ENCODE measurements at regions not wholly inside any gene's neighbourhood (a gene's known extent, or its start where the extent isn't known, plus 50 kb on each side); places are given as distances from the start of the nearest gene placed in this dataset.
A peak's percentile ranks its signal among the peaks of the same experiment; 100 is the strongest.

- Histone ChIP-seq H3K9me3 (replicated peaks in 1 of 11) (peaks cover 0 to 8% (median 0%) of the 10 kb centered on the region in 11 experiments; a peak in 1 of 22 replicates), H3K27ac (no peak overlapping the region), H3K4me1 (peaks cover 0 to 29% (median 18%) of the 10 kb centered on the region in 10 experiments; a peak in 16 of 20 replicates), H3K27me3 (no peaks in the 10 kb centered on the region), H3K9ac (no peak overlapping the region), H3K4me3 (no peak overlapping the region), H3K4me2 (no peak overlapping the region), H3K36me3 (no peaks in the 10 kb centered on the region), H4K20me1 (no peaks in the 10 kb centered on the region)
- no peak for TF ChIP-seq Cebpa-rat (IDR thresholded peaks at IDR 0.05)
These were observed 105.9 kb upstream of the ST6GAL2 start for GRCh38 chr2:106991866-106992265.

GRCh38 chr2:106995556-106995955, 109.6 kb upstream of the ST6GAL2 start:
- H3K9me3 ChIP-seq (replicated peaks in 1 of 11), result peaks cover 0 to 20% (median 0%) of the 10 kb centered on the region in 11 experiments; a peak in 3 of 22 replicates
- H3K27me3 ChIP-seq, result no peaks in the 10 kb centered on the region
- H3K4me1 ChIP-seq, result peaks cover 0 to 33% (median 22%) of the 10 kb centered on the region in 10 experiments; a peak in 16 of 20 replicates
- no peak overlapping the region; a peak in 1 of 20 replicates for H3K4me3 ChIP-seq
- peak overlapping the region in 1 of 11 experiments; percentile 25; a peak in 1 of 22 replicates for H3K27ac ChIP-seq
- TF ChIP-seq Cebpa-rat (IDR thresholded peaks at IDR 0.05), result no peak
- H4K20me1 ChIP-seq, result no peaks in the 10 kb centered on the region
- peak overlapping the region in 10 of 11 experiments; percentile 4 to 82 (median 63); a peak in 18 of 22 replicates for H3K4me2 ChIP-seq
- H3K36me3 ChIP-seq, result no peaks in the 10 kb centered on the region
- H3K9ac ChIP-seq, result 0 out of 22 replicates have a peak overlapping the region, but pooled peaks of 1 of the 11 experiments have one; percentile 7

GRCh38 chr2:106996171-106996769, 110.3 kb upstream of the ST6GAL2 start:
- no peak for TF ChIP-seq Cebpa-rat (IDR thresholded peaks at IDR 0.05)
- Histone ChIP-seq H3K9ac (0 out of 22 replicates have a peak overlapping the region, but pooled peaks of 1 of the 11 experiments have one; percentile 7), H3K4me1 (peaks cover 0 to 31% (median 22%) of the 10 kb centered on the region in 10 experiments; a peak in 16 of 20 replicates), H3K4me3 (peak overlapping the region in 1 of 10 experiments; percentile 39; a peak in 2 of 20 replicates), H3K36me3 (no peaks in the 10 kb centered on the region), H3K27ac (peak overlapping the region in 2 of 11 experiments; percentile 4 to 17; a peak in 2 of 22 replicates), H3K9me3 (replicated peaks in 1 of 11) (peaks cover 0 to 20% (median 0%) of the 10 kb centered on the region in 11 experiments; a peak in 3 of 22 replicates), H3K27me3 (no peaks in the 10 kb centered on the region), H4K20me1 (no peaks in the 10 kb centered on the region), H3K4me2 (peak overlapping the region in 10 of 11 experiments; percentile 4 to 82 (median 63); a peak in 19 of 22 replicates)

GRCh38 chr2:106997204-106997603, 111.2 kb upstream of the ST6GAL2 start:
- Histone ChIP-seq H3K36me3 (no peaks in the 10 kb centered on the region), H3K27ac (no peak overlapping the region), H3K4me2 (peak overlapping the region in 7 of 11 experiments; percentile 59 to 82 (median 70); a peak in 11 of 22 replicates), H3K9ac (no peak overlapping the region), H3K27me3 (no peaks in the 10 kb centered on the region), H3K4me1 (peaks cover 0 to 31% (median 22%) of the 10 kb centered on the region in 10 experiments; a peak in 16 of 20 replicates), H3K9me3 (replicated peaks in 1 of 11) (peaks cover 0 to 20% (median 0%) of the 10 kb centered on the region in 11 experiments; a peak in 3 of 22 replicates), H4K20me1 (no peaks in the 10 kb centered on the region), H3K4me3 (no peak overlapping the region)
- TF ChIP-seq Cebpa-rat (IDR thresholded peaks at IDR 0.05), result no peak

GRCh38 chr2:107001062-107001461, 115.1 kb upstream of the ST6GAL2 start:
- no peaks in the 10 kb centered on the region for H3K27me3 ChIP-seq
- no peak overlapping the region for H3K27ac ChIP-seq
- no peaks in the 10 kb centered on the region for H3K36me3 ChIP-seq
- TF ChIP-seq Cebpa-rat (IDR thresholded peaks at IDR 0.05), result no peak
- no peaks in the 10 kb centered on the region for H4K20me1 ChIP-seq
- no peak overlapping the region for H3K9ac ChIP-seq
- H3K4me3 ChIP-seq, result no peak overlapping the region
- H3K9me3 ChIP-seq (replicated peaks in 1 of 11), result peaks cover 0 to 12% (median 0%) of the 10 kb centered on the region in 11 experiments; a peak in 3 of 22 replicates
- H3K4me1 ChIP-seq, result peaks cover 0 to 22% (median 12%) of the 10 kb centered on the region in 10 experiments; a peak in 16 of 20 replicates
- no peak overlapping the region for H3K4me2 ChIP-seq

- H3K9ac ChIP-seq, result no peak overlapping the region
- H3K36me3 ChIP-seq, result no peaks in the 10 kb centered on the region
- peaks cover 0 to 12% (median 0%) of the 10 kb centered on the region in 11 experiments; a peak in 3 of 22 replicates for H3K9me3 ChIP-seq (replicated peaks in 1 of 11)
- no peak overlapping the region for H3K4me2 ChIP-seq
- peaks cover 0 to 22% (median 12%) of the 10 kb centered on the region in 10 experiments; a peak in 14 of 20 replicates for H3K4me1 ChIP-seq
- H3K27me3 ChIP-seq, result no peaks in the 10 kb centered on the region
- no peak overlapping the region for H3K4me3 ChIP-seq
- H4K20me1 ChIP-seq, result no peaks in the 10 kb centered on the region
- no peak for TF ChIP-seq Cebpa-rat (IDR thresholded peaks at IDR 0.05)
- no peak overlapping the region for H3K27ac ChIP-seq
These were observed 115.6 kb upstream of the ST6GAL2 start for GRCh38 chr2:107001551-107001950.

GRCh38 chr2:107001964-107002696, 116.2 kb upstream of the ST6GAL2 start:
- H3K36me3 ChIP-seq, result no peaks in the 10 kb centered on the region
- peaks cover 0 to 12% (median 0%) of the 10 kb centered on the region in 11 experiments; a peak in 3 of 22 replicates for H3K9me3 ChIP-seq (replicated peaks in 1 of 11)
- H3K27ac ChIP-seq, result no peak overlapping the region
- peaks cover 0 to 22% (median 12%) of the 10 kb centered on the region in 10 experiments; a peak in 13 of 20 replicates for H3K4me1 ChIP-seq
- no peak for TF ChIP-seq Cebpa-rat (IDR thresholded peaks at IDR 0.05)
- H4K20me1 ChIP-seq, result no peaks in the 10 kb centered on the region
- H3K9ac ChIP-seq, result no peak overlapping the region
- H3K27me3 ChIP-seq, result no peaks in the 10 kb centered on the region
- H3K4me2 ChIP-seq, result no peak overlapping the region
- no peak overlapping the region for H3K4me3 ChIP-seq

GRCh38 chr2:107002735-107003134, 116.8 kb upstream of the ST6GAL2 start:
- no peak overlapping the region for H3K9ac ChIP-seq
- no peaks in the 10 kb centered on the region for H3K27me3 ChIP-seq
- H3K4me3 ChIP-seq, result no peak overlapping the region
- TF ChIP-seq Cebpa-rat (IDR thresholded peaks at IDR 0.05), result no peak
- peaks cover 0 to 12% (median 0%) of the 10 kb centered on the region in 11 experiments; a peak in 3 of 22 replicates for H3K9me3 ChIP-seq (replicated peaks in 1 of 11)
- H3K27ac ChIP-seq, result no peak overlapping the region
- peaks cover 0 to 18% (median 10%) of the 10 kb centered on the region in 10 experiments; a peak in 13 of 20 replicates for H3K4me1 ChIP-seq
- H4K20me1 ChIP-seq, result no peaks in the 10 kb centered on the region
- no peaks in the 10 kb centered on the region for H3K36me3 ChIP-seq
- H3K4me2 ChIP-seq, result no peak overlapping the region

- H3K4me1 ChIP-seq, result peaks cover 0 to 23% (median 15%) of the 10 kb centered on the region in 10 experiments; a peak in 14 of 20 replicates
- no peak overlapping the region for H3K27ac ChIP-seq
- no peaks in the 10 kb centered on the region for H3K36me3 ChIP-seq
These were observed 119.9 kb upstream of the ST6GAL2 start for GRCh38 chr2:107005853-107006252.

More at GRCh38 chr2:107005853-107006252, 119.9 kb upstream of the ST6GAL2 start:
- no peaks in the 10 kb centered on the region for H3K27me3 ChIP-seq
- no peaks in the 10 kb centered on the region for H3K9me3 ChIP-seq (replicated peaks in 1 of 11)
- no peak overlapping the region for H3K9ac ChIP-seq
- TF ChIP-seq Cebpa-rat (IDR thresholded peaks at IDR 0.05), result no peak
- peak overlapping the region in 5 of 11 experiments; percentile 7 to 58 (median 48); a peak in 2 of 22 replicates for H3K4me2 ChIP-seq
- H4K20me1 ChIP-seq, result no peaks in the 10 kb centered on the region
- no peak overlapping the region for H3K4me3 ChIP-seq

All from BLaER1 treated with 17β-estradiol and CSF1 and Interleukin-3, amounts not matched to agents 10 nM and 100 nM (cell line).